Right renal pelvis (tissue), 4 donors: ENCODE measurements at regions not wholly inside any gene's neighbourhood (a gene's known extent, or its start where the extent isn't known, plus 50 kb on each side); places are given as distances from the start of the nearest gene placed in this dataset.
"Not testable (repeated sequence)": the region's sequence is repeated elsewhere in the genome, so short reads cannot be mapped to it uniquely, and the experiment has no call there.

ENCODE experiments used
- DNase-seq, 4 donors: peaks; one replicate each; pipeline ENCODE4 v3.0.0-alpha.2; 2013; ENCODE audit warnings: low read depth in 4 of 4, low spot score in 3 of 4, missing footprints in 1 of 4

- no peak for DNase-seq
Measured at GRCh38 chr3:166274351-166275023, 437.3 kb upstream of the BCHE start.

- no peak for DNase-seq
Measured at GRCh38 chr3:166270429-166270828, 433.2 kb upstream of the BCHE start.

GRCh38 chr3:166265153-166265552 is 427.9 kb upstream of the BCHE start:
- no peak for DNase-seq

- DNase-seq = no peak
Measured at GRCh38 chr3:166263460-166263859, 426.2 kb upstream of the BCHE start.

GRCh38 chr3:166258293-166258850 is 421.1 kb upstream of the BCHE start:
- not testable (repeated sequence) for DNase-seq

- DNase-seq = no peak
Measured at GRCh38 chr3:166257715-166258114, 420.5 kb upstream of the BCHE start.

- no peak for DNase-seq
Measured at GRCh38 chr3:166248784-166249183, 411.6 kb upstream of the BCHE start.

- no peak for DNase-seq
Measured at GRCh38 chr3:166243511-166243910, 406.3 kb upstream of the BCHE start.

- no peak for DNase-seq
Measured at GRCh38 chr3:166223120-166223519, 385.9 kb upstream of the BCHE start.

GRCh38 chr3:166211451-166211850 is 374.2 kb upstream of the BCHE start:
- DNase-seq = no peak

- DNase-seq = no peak
Measured at GRCh38 chr3:166209701-166210100, 372.5 kb upstream of the BCHE start.

GRCh38 chr3:166205158-166205557 is 367.9 kb upstream of the BCHE start:
- DNase-seq = no peak

GRCh38 chr3:166201476-166201875 is 364.3 kb upstream of the BCHE start:
- no peak for DNase-seq

- no peak for DNase-seq
Measured at GRCh38 chr3:166199491-166199890, 362.3 kb upstream of the BCHE start.

- no peak for DNase-seq
Measured at GRCh38 chr3:166195808-166196207, 358.6 kb upstream of the BCHE start.

GRCh38 chr3:166191411-166191810 is 354.2 kb upstream of the BCHE start:
- DNase-seq = no peak

- no peak for DNase-seq
Measured at GRCh38 chr3:166190360-166190759, 353.1 kb upstream of the BCHE start.

- no peak for DNase-seq
Measured at GRCh38 chr3:166187237-166187636, 350.0 kb upstream of the BCHE start.

- DNase-seq = no peak
Measured at GRCh38 chr3:166186003-166186402, 348.8 kb upstream of the BCHE start.

- no peak for DNase-seq
Measured at GRCh38 chr3:166177130-166177529, 339.9 kb upstream of the BCHE start.

- no peak for DNase-seq
Measured at GRCh38 chr3:166171695-166172094, 334.5 kb upstream of the BCHE start.

- DNase-seq = no peak
Measured at GRCh38 chr3:166169681-166170080, 332.5 kb upstream of the BCHE start.

GRCh38 chr3:166127969-166128368 is 290.7 kb upstream of the BCHE start:
- DNase-seq = no peak
